ENCODE measurements at regions not wholly inside any gene's neighbourhood (a gene's known extent, or its start where the extent isn't known, plus 50 kb on each side); places are given as distances from the start of the nearest gene placed in this dataset.

GRCh38 chr5:61924251-61924650, 381.8 kb upstream of the KIF2A start:
- TF ChIP-seq CTCF (IDR thresholded peaks at IDR 0.05; ENCODE audit: low read depth, low read length) (no peak), EZH2phosphoT487 (IDR thresholded peaks at IDR 0.05; ENCODE audit: low read depth) (no peak)

All from OCI-LY3 (cell line).